IMR-90 (cell line): ENCODE measurements at regions not wholly inside any gene's neighbourhood (a gene's known extent, or its start where the extent isn't known, plus 50 kb on each side); places are given as distances from the start of the nearest gene placed in this dataset.

ENCODE experiments used
- ATAC-seq: fragments of 200-7000 bp; cut with Tn5 transposase; 2 replicates; pipeline ENCODE4 v1.9.1; 2020; ENCODE audit warnings: low read depth, mild to moderate bottlenecking, moderate library complexity
- BruUV-seq: library from RNA; stranded (reverse); fragments of 400-500 nt; replicated peaks from 2 replicates; lab custom pipeline; 2021; lab: Mats Ljungman, UMichigan
- CTCF ChIA-PET: fragments of 300-600 bp; formaldehyde crosslinking; extraction: SDS; loops from one replicate; lab custom pipeline; 2021; ENCODE audit warnings: antibody characterized with exemption; lab: Yijun Ruan, JAX
- POLR2A ChIA-PET: fragments of 300-600 bp; sonication (Branson Sonifier 250); formaldehyde crosslinking; loops from one replicate; lab custom pipeline; 2022; ENCODE audit warnings: antibody characterized with exemption; ENCODE audit not compliant: unreplicated experiment; lab: Charles Lee
- DNase-seq: peaks from one replicate; pipeline ENCODE4 v3.0.0; 2013
- H2AFZ ChIP-seq: replicated peaks from 2 replicates; pipeline ENCODE3; 2013; ENCODE audit warnings: low read length, mild to moderate bottlenecking; ENCODE audit not compliant: poor library complexity
- H2AK5ac ChIP-seq: 2 replicates; pipeline ENCODE4 v1.6.1; 2013; ENCODE audit warnings: low read depth, low read length, inconsistent platforms
- H2AK9ac ChIP-seq: replicated peaks from 2 replicates; pipeline ENCODE3; 2013; ENCODE audit warnings: mild to moderate bottlenecking, low read depth, low read length, moderate library complexity; ENCODE audit not compliant: poor library complexity
- H2BK120ac ChIP-seq: 2 replicates; pipeline ENCODE4 v1.6.1; 2013; ENCODE audit warnings: low read depth, low read length, inconsistent platforms
- H2BK15ac ChIP-seq: 3 replicates; pipeline ENCODE4 v1.6.1; 2013; ENCODE audit warnings: low read depth, low read length, inconsistent platforms
- H2BK20ac ChIP-seq: 2 replicates; pipeline ENCODE4 v1.6.1; 2013; ENCODE audit warnings: low read depth, mild to moderate bottlenecking, inconsistent platforms, low read length, moderate library complexity
- H2BK5ac ChIP-seq: 2 replicates; pipeline ENCODE4 v1.6.1; 2013; ENCODE audit warnings: mild to moderate bottlenecking, low read depth, low read length, inconsistent platforms; ENCODE audit not compliant: poor library complexity, severe bottlenecking
- H3K14ac ChIP-seq: replicated peaks from 2 replicates; pipeline ENCODE4 v1.6.1; 2013; ENCODE audit warnings: low read depth, low read length, inconsistent platforms
- H3K18ac ChIP-seq: 2 replicates; pipeline ENCODE4 v1.6.1; 2013; ENCODE audit warnings: low read depth, low read length, control low read depth
- H3K23ac ChIP-seq: 2 replicates; pipeline ENCODE4 v1.6.1; 2013; ENCODE audit warnings: low read depth, low read length, inconsistent platforms
- H3K27ac ChIP-seq: 2 replicates; pipeline ENCODE4 v1.5.1; 2013; ENCODE audit warnings: mild to moderate bottlenecking, control low read depth, low read length; ENCODE audit not compliant: insufficient read depth
- H3K27me3 ChIP-seq: 2 replicates; pipeline ENCODE4 v1.6.1; 2013; ENCODE audit warnings: low read length; ENCODE audit not compliant: control insufficient read depth, insufficient read depth
- H3K36me3 ChIP-seq: 2 replicates; pipeline ENCODE4 v1.6.1; 2013; ENCODE audit warnings: low read length, mixed read lengths; ENCODE audit not compliant: control insufficient read depth, insufficient read depth
- H3K4ac ChIP-seq: 2 replicates; pipeline ENCODE4 v1.6.1; 2013; ENCODE audit warnings: low read depth, low read length, inconsistent platforms
- H3K4me1 ChIP-seq: 2 replicates; pipeline ENCODE4 v1.6.1; 2013; ENCODE audit warnings: low read length, mixed read lengths; ENCODE audit not compliant: control insufficient read depth, insufficient read depth
- H3K4me2 ChIP-seq: 2 replicates; pipeline ENCODE4 v1.6.1; 2013; ENCODE audit warnings: low read depth, mild to moderate bottlenecking, control low read depth, low read length, moderate library complexity
- H3K4me3 ChIP-seq: 2 replicates; pipeline ENCODE4 v1.5.1; 2013; ENCODE audit warnings: low read depth, mild to moderate bottlenecking, control low read depth, low read length, moderate library complexity; ENCODE audit not compliant: insufficient read depth
- H3K56ac ChIP-seq: 2 replicates; pipeline ENCODE4 v1.6.1; 2013; ENCODE audit warnings: low read length, inconsistent platforms; ENCODE audit not compliant: insufficient read depth; ENCODE audit errors: extremely low read depth
- H3K79me1 ChIP-seq, 2 experiments: 2 replicates each; pipeline ENCODE4 v1.6.1; 2013; ENCODE audit warnings: low read length in 2 of 2, inconsistent platforms in 1 of 2, low read depth in 1 of 2
- H3K9ac ChIP-seq: 2 replicates; pipeline ENCODE4 v1.6.1; 2013; ENCODE audit warnings: low read depth, low read length, control low read depth
- H3K9me1 ChIP-seq: 2 replicates; pipeline ENCODE4 v1.6.1; 2013; ENCODE audit warnings: low read length, inconsistent platforms; ENCODE audit not compliant: insufficient read depth
- H3K9me3 ChIP-seq: 2 replicates; pipeline ENCODE4 v1.6.1; 2013; ENCODE audit warnings: low read length; ENCODE audit not compliant: control insufficient read depth, insufficient read depth
- H4K20me1 ChIP-seq: 2 replicates; pipeline ENCODE4 v1.6.1; 2013; ENCODE audit warnings: low read length, inconsistent platforms; ENCODE audit not compliant: insufficient read depth
- H4K5ac ChIP-seq: 2 replicates; pipeline ENCODE4 v1.6.1; 2013; ENCODE audit warnings: mild to moderate bottlenecking, low read depth, low read length, control low read depth
- H4K8ac ChIP-seq, 2 experiments: 2 replicates each; pipeline ENCODE4 v1.6.1; 2013; ENCODE audit warnings: low read depth in 2 of 2, low read length in 2 of 2, control low read depth in 1 of 2, inconsistent platforms in 1 of 2
- H4K91ac ChIP-seq: 2 replicates; pipeline ENCODE4 v1.6.1; 2013; ENCODE audit warnings: low read depth, low read length, inconsistent platforms; ENCODE audit not compliant: insufficient read depth
- BHLHE40 ChIP-seq: fragments of 150-350 bp; IDR thresholded peaks from 2 replicates; pipeline ENCODE4 v1.6.1; 2016; ENCODE audit warnings: mild to moderate bottlenecking, low read depth, low read length
- CHD1 ChIP-seq: IDR thresholded peaks from 2 replicates; pipeline ENCODE4 v1.6.1; 2012; ENCODE audit warnings: low read depth, low read length, improper control_type of control experiment
- MAFK ChIP-seq: IDR thresholded peaks from 2 replicates; pipeline ENCODE4 v1.6.1; 2012; ENCODE audit warnings: low read depth, low read length, improper control_type of control experiment
- MAZ ChIP-seq: IDR thresholded peaks from 2 replicates; pipeline ENCODE4 v1.6.1; 2012; ENCODE audit warnings: low read depth, mild to moderate bottlenecking, low read length, improper control_type of control experiment, moderate library complexity, borderline replicate concordance
- MXI1 ChIP-seq: IDR thresholded peaks from 2 replicates; pipeline ENCODE4 v1.6.1; 2012; ENCODE audit warnings: low read depth, mild to moderate bottlenecking, low read length, moderate library complexity, borderline replicate concordance
- POLR2A ChIP-seq: IDR thresholded peaks from 2 replicates; pipeline ENCODE4 v1.6.1; 2012; ENCODE audit warnings: mild to moderate bottlenecking, low read depth, low read length
- RAD21 ChIP-seq: IDR thresholded peaks from 2 replicates; pipeline ENCODE4 v1.6.1; 2012; ENCODE audit warnings: low read length, improper control_type of control experiment
- RCOR1 ChIP-seq: IDR thresholded peaks from 2 replicates; pipeline ENCODE4 v1.6.1; 2012; ENCODE audit warnings: mild to moderate bottlenecking, low read length, improper control_type of control experiment; ENCODE audit not compliant: insufficient replicate concordance
- SMC3 ChIP-seq: fragments of 150-350 bp; IDR thresholded peaks from 2 replicates; pipeline ENCODE4 v1.6.1; 2016; ENCODE audit warnings: low read depth, mild to moderate bottlenecking, antibody characterized with exemption, low read length, moderate library complexity
- USF2 ChIP-seq: fragments of 150-350 bp; IDR thresholded peaks from 2 replicates; pipeline ENCODE4 v1.6.1; 2017; ENCODE audit warnings: mild to moderate bottlenecking, antibody characterized with exemption, low read length, low read depth
- WGBS, 2 experiments: methylation state at CpG; one replicate each; pipeline versions ENCODE4 v1.1.5 to v1.1.7; 2013; ENCODE audit warnings: missing lambda C conversion rate in 2 of 2; ENCODE audit not compliant: insufficient read length in 1 of 2; ENCODE audit errors: extremely low coverage in 2 of 2; 5-methylcytosine and 5-hydroxymethylcytosine counted together
- dilution Hi-C: fragments of 300-500 bp; cut with HindIII; formaldehyde crosslinking; loops from one replicate; pipeline ENCODE4 v1.14.3; 2018; ENCODE audit warnings: low sequenced_read_pairs; ENCODE audit not compliant: unreplicated experiment
- in situ Hi-C: fragments of 300-500 bp; cut with MboI; formaldehyde crosslinking; loops from 3 replicates; pipeline ENCODE4 v1.14.3; 2019; ENCODE audit warnings: low sequenced_read_pairs, inconsistent platforms, mixed read lengths
- intact Hi-C: fragments of 100-400 bp; cut with micrococcal nuclease; formaldehyde crosslinking; loops from 2 replicates; pipeline ENCODE4 v1.10.0; 2022
- TF ChIP-seq, protein P1 (sequence below): fragments of 150-350 bp; IDR thresholded peaks from 2 replicates; pipeline ENCODE4 v1.6.1; 2016; ENCODE audit warnings: low read depth, mild to moderate bottlenecking, low read length, moderate library complexity, borderline replicate concordance

DNA sequence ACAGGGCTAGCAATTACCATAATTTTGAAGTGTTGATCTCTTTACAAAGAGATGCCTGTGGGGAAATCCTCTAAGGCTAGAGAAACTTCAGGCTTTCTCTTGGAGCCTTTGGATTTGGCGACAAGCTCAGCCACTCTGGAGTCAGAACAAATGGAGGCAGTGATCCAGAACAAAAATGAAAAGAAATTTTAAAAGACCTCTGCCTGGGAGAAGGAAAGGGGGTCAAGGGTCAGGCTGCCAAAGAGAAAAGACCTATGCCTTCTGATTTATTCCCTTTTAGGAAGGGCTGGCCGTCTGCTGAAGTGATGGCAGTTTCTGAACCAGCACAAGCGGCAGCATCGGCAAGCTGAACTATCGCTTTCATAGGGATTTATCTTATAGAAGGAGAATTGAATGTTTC, 140.8 kb upstream of the SFRP2 start:
- Histone ChIP-seq H3K9ac (no peak overlapping the region), H4K8ac (no peak overlapping the region), H2BK15ac (no peak overlapping the region), H3K4me2 (no peak overlapping the region), H2BK20ac (no peak overlapping the region), H3K14ac (no peak overlapping the region), H2AK9ac (no peak overlapping the region), H3K27ac (no peak overlapping the region), H3K23ac (no peak overlapping the region), H3K18ac (no peak overlapping the region), H2BK120ac (no peak overlapping the region), H2AK5ac (no peak overlapping the region), H3K27me3 (no peaks in the 10 kb centered on the region), H4K5ac (no peak overlapping the region), H3K36me3 (no peaks in the 10 kb centered on the region), H3K79me1 (no peaks in the 10 kb centered on the region), H3K56ac (no peak overlapping the region), H3K9me1 (no peaks in the 10 kb centered on the region), H3K4ac (no peak overlapping the region), H4K20me1 (no peaks in the 10 kb centered on the region), H2BK5ac (no peak overlapping the region), H3K4me3 (no peak overlapping the region), H2AFZ (no peak overlapping the region), H3K9me3 (no peaks in the 10 kb centered on the region), H3K4me1 (no peaks in the 10 kb centered on the region), H4K91ac (no peak overlapping the region)
- ATAC-seq (no peak), DNase-seq (no peak)
- WGBS, 2 experiments, result no CpG with 5 or more reads among the region's 5 CpGs
- POLR2A ChIA-PET, result no interaction called here
- in situ Hi-C loops (no loop called here), intact Hi-C loops (no loop called here), dilution Hi-C loops (no loop called here)
- TF ChIP-seq POLR2A (no peak), RAD21 (no peak), SMC3 (no peak), RCOR1 (no peak), BHLHE40 (no peak), MAZ (no peak), CHD1 (no peak), MAFK (no peak), MXI1 (no peak), USF2 (no peak)
- TF ChIP-seq, protein P1, sequence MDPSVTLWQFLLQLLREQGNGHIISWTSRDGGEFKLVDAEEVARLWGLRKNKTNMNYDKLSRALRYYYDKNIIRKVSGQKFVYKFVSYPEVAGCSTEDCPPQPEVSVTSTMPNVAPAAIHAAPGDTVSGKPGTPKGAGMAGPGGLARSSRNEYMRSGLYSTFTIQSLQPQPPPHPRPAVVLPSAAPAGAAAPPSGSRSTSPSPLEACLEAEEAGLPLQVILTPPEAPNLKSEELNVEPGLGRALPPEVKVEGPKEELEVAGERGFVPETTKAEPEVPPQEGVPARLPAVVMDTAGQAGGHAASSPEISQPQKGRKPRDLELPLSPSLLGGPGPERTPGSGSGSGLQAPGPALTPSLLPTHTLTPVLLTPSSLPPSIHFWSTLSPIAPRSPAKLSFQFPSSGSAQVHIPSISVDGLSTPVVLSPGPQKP, result no peak
- BruUV-seq, result no TSS peak
- CTCF ChIA-PET, result no interaction called here
